Activated CD4-positive, alpha-beta T cell treated with anti-CD3 and anti-CD28 coated beads, Interleukin-2, amount 50 U/mL, for 4 hours (primary cell): ENCODE measurements at regions not wholly inside any gene's neighbourhood (a gene's known extent, or its start where the extent isn't known, plus 50 kb on each side); places are given as distances from the start of the nearest gene placed in this dataset.
"Not testable (repeated sequence)": the region's sequence is repeated elsewhere in the genome, so short reads cannot be mapped to it uniquely, and the experiment has no call there.

Experiments used
- DNase-seq, 2 experiments: peaks; one replicate each; pipeline ENCODE4 v3.0.0-alpha.2; 2020

- DNase-seq: no peak
These were observed 1368.2 kb downstream of the FAM181B start for GRCh38 chr11:81365496-81365895.

GRCh38 chr11:81359476-81359875 is 1374.2 kb downstream of the FAM181B start:
- no peak for DNase-seq

- DNase-seq: no peak
These were observed 1388.1 kb downstream of the FAM181B start for GRCh38 chr11:81345609-81346008.

- no peak for DNase-seq
These were observed 1390.7 kb downstream of the FAM181B start for GRCh38 chr11:81342966-81343365.

- DNase-seq: no peak
These were observed 1393.4 kb downstream of the FAM181B start for GRCh38 chr11:81340225-81340624.

- DNase-seq: no peak
These were observed 1394.1 kb downstream of the FAM181B start for GRCh38 chr11:81339521-81339920.

- DNase-seq: no peak
These were observed 1395.9 kb downstream of the FAM181B start for GRCh38 chr11:81337756-81338155.

GRCh38 chr11:81332276-81332675 is 1401.4 kb downstream of the FAM181B start:
- DNase-seq: no peak

GRCh38 chr11:81331611-81332235 is 1401.9 kb downstream of the FAM181B start:
- DNase-seq: no peak

- no peak for DNase-seq
These were observed 1402.6 kb downstream of the FAM181B start for GRCh38 chr11:81331088-81331487.

GRCh38 chr11:81303038-81303664 is 1430.5 kb downstream of the FAM181B start:
- no peak for DNase-seq

GRCh38 chr11:81301166-81301830 is 1432.4 kb downstream of the FAM181B start:
- DNase-seq: no peak

GRCh38 chr11:81286959-81287358 is 1446.7 kb downstream of the FAM181B start:
- no peak for DNase-seq

GRCh38 chr11:81286550-81286949 is 1447.1 kb downstream of the FAM181B start:
- DNase-seq: no peak

- not testable (repeated sequence) for DNase-seq
These were observed 1453.4 kb downstream of the FAM181B start for GRCh38 chr11:81280228-81280627.

GRCh38 chr11:81278991-81279390 is 1454.7 kb downstream of the FAM181B start:
- no peak for DNase-seq

GRCh38 chr11:81270686-81271085 is 1463.0 kb downstream of the FAM181B start:
- no peak for DNase-seq

- no peak for DNase-seq
These were observed 1466.4 kb downstream of the FAM181B start for GRCh38 chr11:81267246-81267645.

GRCh38 chr11:81259471-81259870 is 1474.2 kb downstream of the FAM181B start:
- no peak for DNase-seq

- DNase-seq: no peak
These were observed 1477.8 kb downstream of the FAM181B start for GRCh38 chr11:81255895-81256294.

- DNase-seq: no peak
These were observed 1480.4 kb downstream of the FAM181B start for GRCh38 chr11:81253244-81253643.

- no peak for DNase-seq
These were observed 1486.7 kb downstream of the FAM181B start for GRCh38 chr11:81246941-81247340.

GRCh38 chr11:81245791-81246190 is 1487.9 kb downstream of the FAM181B start:
- DNase-seq: no peak

- DNase-seq: no peak
These were observed 1491.9 kb downstream of the FAM181B start for GRCh38 chr11:81241672-81242275.
